Loucy (cell line): ENCODE measurements at regions not wholly inside any gene's neighbourhood (a gene's known extent, or its start where the extent isn't known, plus 50 kb on each side); places are given as distances from the start of the nearest gene placed in this dataset.

Experiments used
- CTCF ChIP-seq: fragments of 200-600 bp; sonication (generic); conservative IDR thresholded peaks from 2 replicates; pipeline ENCODE4 v1.5.1; 2014; ENCODE audit warnings: mild to moderate bottlenecking, antibody characterized with exemption, low read length
- EZH2phosphoT487 ChIP-seq: fragments of 200-600 bp; IDR thresholded peaks from 2 replicates; pipeline ENCODE4 v1.6.1; 2018; ENCODE audit warnings: antibody characterized with exemption, mild to moderate bottlenecking, moderate library complexity, borderline replicate concordance

DNA sequence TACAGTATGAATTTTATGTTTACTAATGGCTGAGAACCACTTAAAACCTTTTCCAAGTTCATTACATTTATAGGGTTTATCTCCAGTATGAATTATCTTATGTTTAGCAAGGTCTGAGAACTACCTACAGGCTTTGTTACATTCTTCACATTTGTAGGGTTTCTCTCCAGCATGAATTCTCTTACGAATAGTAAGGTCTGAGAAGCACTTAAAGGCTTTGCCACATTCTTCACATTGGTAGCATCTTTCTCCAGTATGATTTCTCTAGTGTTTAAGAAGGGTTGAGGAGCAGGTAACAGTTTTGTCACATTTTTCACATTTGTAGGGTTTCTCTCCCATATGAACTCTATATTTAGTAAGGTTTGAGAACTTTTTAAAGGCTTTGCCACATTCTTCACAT, 1127.4 kb downstream of the EFNA5 start:
- TF ChIP-seq CTCF = no peak
- no peak for TF ChIP-seq EZH2phosphoT487
